Hepatocyte (in vitro differentiated cells): ENCODE measurements at regions not wholly inside any gene's neighbourhood (a gene's known extent, or its start where the extent isn't known, plus 50 kb on each side); places are given as distances from the start of the nearest gene placed in this dataset.
A peak's percentile ranks its signal among the peaks of the same experiment; 100 is the strongest.

Experiments used
- DNase-seq: peaks from one replicate; pipeline ENCODE4 v3.0.0-alpha.2; 2016; ENCODE audit warnings: low spot score
- H2AFZ ChIP-seq: fragments of 200-600 bp; sonication (generic); 2 replicates; pipeline ENCODE4 v1.6.0; 2016; ENCODE audit warnings: antibody characterized with exemption, mild to moderate bottlenecking
- H3K27ac ChIP-seq: fragments of 200-600 bp; sonication (generic); 2 replicates; pipeline ENCODE4 v1.5.1; 2016; ENCODE audit warnings: mild to moderate bottlenecking
- H3K27me3 ChIP-seq: fragments of 200-600 bp; sonication (generic); 2 replicates; pipeline ENCODE4 v1.6.1; 2016
- H3K36me3 ChIP-seq: fragments of 200-600 bp; sonication (generic); replicated peaks from 2 replicates; pipeline ENCODE4 v1.5.1; 2016; ENCODE audit warnings: low read depth; ENCODE audit not compliant: insufficient read depth
- H3K4me1 ChIP-seq: fragments of 200-600 bp; sonication (generic); 2 replicates; pipeline ENCODE4 v1.5.1; 2016; ENCODE audit warnings: mild to moderate bottlenecking, moderate library complexity; ENCODE audit not compliant: insufficient read depth
- H3K4me2 ChIP-seq: fragments of 200-600 bp; sonication (generic); 2 replicates; pipeline ENCODE4 v1.6.0; 2016
- H3K4me3 ChIP-seq: fragments of 200-600 bp; sonication (generic); 2 replicates; pipeline ENCODE4 v1.5.1; 2016; ENCODE audit warnings: mild to moderate bottlenecking
- H3K79me2 ChIP-seq: fragments of 200-600 bp; sonication (generic); 2 replicates; pipeline ENCODE4 v1.6.0; 2017; ENCODE audit warnings: mild to moderate bottlenecking
- H3K9me2 ChIP-seq: fragments of 200-600 bp; sonication (generic); replicated peaks from 2 replicates; pipeline ENCODE4 v1.6.0; 2017; ENCODE audit warnings: mild to moderate bottlenecking; ENCODE audit not compliant: insufficient read depth
- H3K9me3 ChIP-seq: fragments of 200-600 bp; sonication (generic); 2 replicates; pipeline ENCODE4 v1.5.1; 2016; ENCODE audit warnings: low read depth, mild to moderate bottlenecking
- H4K20me1 ChIP-seq: fragments of 200-600 bp; sonication (generic); 2 replicates; pipeline ENCODE4 v1.6.0; 2016; ENCODE audit warnings: mild to moderate bottlenecking; ENCODE audit not compliant: insufficient read depth, poor library complexity, severe bottlenecking
- EZH2 ChIP-seq: fragments of 200-600 bp; sonication (generic); IDR thresholded peaks from 2 replicates; pipeline ENCODE4 v1.6.1; 2016; ENCODE audit warnings: antibody characterized with exemption, mild to moderate bottlenecking, borderline replicate concordance
- EZH2phosphoT487 ChIP-seq: fragments of 200-600 bp; sonication (generic); IDR thresholded peaks from one replicate; pipeline ENCODE4 v1.6.1; 2018; ENCODE audit warnings: antibody characterized with exemption, mild to moderate bottlenecking, low read depth, moderate library complexity; ENCODE audit not compliant: unreplicated experiment, severe bottlenecking
- WGBS: methylation state at CpG from one replicate; pipeline ENCODE4 v1.1.6; 2016; ENCODE audit warnings: low lambda C conversion rate; ENCODE audit errors: missing lambda C conversion rate; 5-methylcytosine and 5-hydroxymethylcytosine counted together
- TF ChIP-seq, protein P1 (sequence below): fragments of 200-600 bp; sonication (generic); IDR thresholded peaks from 2 replicates; pipeline ENCODE4 v1.5.1; 2016; ENCODE audit warnings: antibody characterized with exemption, mild to moderate bottlenecking; ENCODE audit not compliant: poor library complexity

DNA sequence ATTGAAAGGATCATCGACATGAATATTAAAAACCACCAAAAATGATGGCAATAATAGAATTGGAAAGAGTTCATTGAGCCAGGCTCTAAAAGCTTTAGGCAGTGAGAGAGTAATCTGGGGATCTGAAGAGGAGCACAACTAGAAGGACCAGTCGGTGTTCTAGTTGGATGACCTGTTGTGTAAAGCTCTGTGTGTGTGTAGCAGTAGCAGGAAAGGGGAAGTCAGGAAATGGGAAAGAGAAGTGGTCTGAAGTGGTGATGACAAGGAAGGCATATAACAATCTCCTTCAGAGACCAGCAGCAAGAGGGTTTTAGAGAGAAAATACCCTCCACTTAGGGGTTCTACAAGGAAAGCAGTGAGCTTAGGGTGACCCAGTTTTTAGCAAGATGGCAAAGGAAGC, 539.2 kb downstream of the HTR7 start:
- Histone ChIP-seq H3K27me3 (no peaks in the 10 kb centered on the region), H3K4me1 (peaks cover 6% of the 10 kb centered on the region), H4K20me1 (no peaks in the 10 kb centered on the region), H3K79me2 (no peaks in the 10 kb centered on the region), H3K9me3 (no peaks in the 10 kb centered on the region), H3K4me3 (no peak overlapping the region), H3K36me3 (no peaks in the 10 kb centered on the region), H3K27ac (no peak overlapping the region), H3K4me2 (no peak overlapping the region), H3K9me2 (no peaks in the 10 kb centered on the region), H2AFZ (no peak overlapping the region)
- WGBS: 72% methylated on average over 2 of the region's 2 CpGs
- TF ChIP-seq EZH2: no peak
- TF ChIP-seq, protein P1, sequence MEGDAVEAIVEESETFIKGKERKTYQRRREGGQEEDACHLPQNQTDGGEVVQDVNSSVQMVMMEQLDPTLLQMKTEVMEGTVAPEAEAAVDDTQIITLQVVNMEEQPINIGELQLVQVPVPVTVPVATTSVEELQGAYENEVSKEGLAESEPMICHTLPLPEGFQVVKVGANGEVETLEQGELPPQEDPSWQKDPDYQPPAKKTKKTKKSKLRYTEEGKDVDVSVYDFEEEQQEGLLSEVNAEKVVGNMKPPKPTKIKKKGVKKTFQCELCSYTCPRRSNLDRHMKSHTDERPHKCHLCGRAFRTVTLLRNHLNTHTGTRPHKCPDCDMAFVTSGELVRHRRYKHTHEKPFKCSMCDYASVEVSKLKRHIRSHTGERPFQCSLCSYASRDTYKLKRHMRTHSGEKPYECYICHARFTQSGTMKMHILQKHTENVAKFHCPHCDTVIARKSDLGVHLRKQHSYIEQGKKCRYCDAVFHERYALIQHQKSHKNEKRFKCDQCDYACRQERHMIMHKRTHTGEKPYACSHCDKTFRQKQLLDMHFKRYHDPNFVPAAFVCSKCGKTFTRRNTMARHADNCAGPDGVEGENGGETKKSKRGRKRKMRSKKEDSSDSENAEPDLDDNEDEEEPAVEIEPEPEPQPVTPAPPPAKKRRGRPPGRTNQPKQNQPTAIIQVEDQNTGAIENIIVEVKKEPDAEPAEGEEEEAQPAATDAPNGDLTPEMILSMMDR: no peak
- no peak for TF ChIP-seq EZH2phosphoT487
- DNase-seq: no peak

DNA sequence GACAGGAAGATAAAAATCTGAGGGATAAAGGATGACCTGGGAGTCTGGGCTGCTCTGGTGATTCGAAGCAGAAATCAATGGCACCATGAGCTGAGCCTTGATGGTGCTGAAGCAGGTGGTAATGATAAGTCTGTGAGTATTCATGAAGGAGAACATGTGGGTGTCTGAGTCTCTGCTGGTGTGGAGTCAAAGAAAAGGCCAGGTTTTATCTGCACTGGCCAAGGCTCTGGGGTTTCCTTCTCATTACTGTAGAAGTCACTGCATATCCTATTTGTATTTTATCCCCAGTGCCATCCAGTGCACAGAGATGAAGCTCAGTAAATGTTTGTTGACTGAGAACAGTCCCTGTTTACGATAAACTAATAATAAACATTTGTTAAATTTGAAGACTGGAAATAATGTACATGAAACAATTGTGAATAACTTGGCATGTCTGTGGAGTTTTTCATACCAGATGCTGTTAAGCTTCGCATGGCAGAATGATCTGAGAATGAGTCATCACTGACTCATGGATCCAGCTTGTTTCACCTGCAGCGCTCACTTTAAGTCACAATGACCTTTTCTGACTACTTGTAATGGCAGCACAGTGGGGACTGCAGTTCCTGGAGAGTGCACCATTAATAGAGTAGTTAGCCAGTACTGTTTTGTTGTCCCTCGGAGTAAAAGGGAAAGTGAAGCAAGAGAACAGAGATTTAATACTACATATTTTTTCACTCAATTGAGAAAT, 538.5 kb downstream of the HTR7 start:
- Histone ChIP-seq H3K36me3 (no peaks in the 10 kb centered on the region), H2AFZ (no peak overlapping the region), H3K9me3 (no peaks in the 10 kb centered on the region), H3K79me2 (no peaks in the 10 kb centered on the region), H3K27me3 (no peaks in the 10 kb centered on the region), H3K4me2 (peak overlapping the region; percentile 14), H3K27ac (no peak overlapping the region), H4K20me1 (no peaks in the 10 kb centered on the region), H3K4me3 (no peak overlapping the region), H3K4me1 (peaks cover 6% of the 10 kb centered on the region), H3K9me2 (no peaks in the 10 kb centered on the region)
- TF ChIP-seq EZH2: no peak
- TF ChIP-seq EZH2phosphoT487: no peak
- TF ChIP-seq, protein P1: no peak
- peak; percentile 78 for DNase-seq
- WGBS: 41% methylated on average over 5 of the region's 5 CpGs

DNA sequence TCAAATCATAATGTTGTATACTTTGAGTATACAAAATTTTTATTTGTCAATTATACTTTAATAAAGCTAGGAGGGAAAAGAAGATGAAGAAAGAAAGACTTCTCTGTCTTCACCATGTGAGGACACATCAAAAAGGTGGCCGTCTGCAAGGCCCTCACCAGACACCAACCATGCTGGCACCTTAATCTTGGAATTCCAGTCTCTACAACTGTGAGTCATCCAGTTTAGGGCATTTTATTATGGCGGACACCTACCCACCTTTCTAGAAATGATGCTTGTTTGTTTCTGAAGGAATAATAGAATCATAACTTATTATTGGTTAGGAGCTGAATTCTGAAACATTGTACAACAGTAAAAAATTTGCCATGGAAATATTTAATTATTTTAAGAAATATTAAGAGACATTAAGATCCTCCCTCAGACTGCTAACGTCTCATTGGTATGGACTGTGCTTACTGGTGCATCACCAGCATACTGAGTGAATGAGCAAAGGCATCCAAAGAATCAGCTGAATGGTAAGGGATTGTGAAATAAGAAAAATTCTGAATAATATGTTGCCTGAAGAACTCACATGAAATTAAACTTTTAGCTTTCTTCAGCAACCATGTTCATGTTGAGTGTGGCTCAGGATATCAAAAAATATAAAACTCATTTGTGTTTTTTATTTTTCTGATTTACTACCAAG, 536.6 kb downstream of the HTR7 start:
- Histone ChIP-seq H4K20me1 (no peaks in the 10 kb centered on the region), H3K4me1 (peaks cover 6% of the 10 kb centered on the region), H3K79me2 (no peaks in the 10 kb centered on the region), H3K36me3 (no peaks in the 10 kb centered on the region), H3K9me2 (no peaks in the 10 kb centered on the region), H3K27me3 (no peaks in the 10 kb centered on the region), H2AFZ (no peak overlapping the region), H3K27ac (no peak overlapping the region), H3K9me3 (no peaks in the 10 kb centered on the region), H3K4me2 (no peak overlapping the region), H3K4me3 (no peak overlapping the region)
- TF ChIP-seq EZH2phosphoT487: no peak
- TF ChIP-seq, protein P1: no peak
- no peak for TF ChIP-seq EZH2
- no peak for DNase-seq
- WGBS: 95% methylated on average over 3 of the region's 3 CpGs
